K562 (cell line): ENCODE measurements at regions not wholly inside any gene's neighbourhood (a gene's known extent, or its start where the extent isn't known, plus 50 kb on each side); places are given as distances from the start of the nearest gene placed in this dataset.

ENCODE experiments used
- ATAC-seq: fragments of 200-7000 bp; cut with Tn5 transposase; 3 replicates; pipeline ENCODE4 v1.9.1; 2020; ENCODE audit warnings: moderate library complexity
- BruUV-seq: library from RNA; stranded (reverse); fragments of 400-500 nt; replicated peaks from 2 replicates; lab custom pipeline; 2021; lab: Mats Ljungman, UMichigan
- CTCF ChIA-PET: fragments of 300-600 bp; formaldehyde crosslinking; extraction: SDS; loops from one replicate; lab custom pipeline; 2021; ENCODE audit warnings: low intra/inter-chr PET ratio; lab: Yijun Ruan, JAX
- POLR2A ChIA-PET: fragments of 300-600, 350-650 bp; sonication (Branson Sonifier 250); formaldehyde crosslinking; extraction: SDS; loops from one replicate; lab custom pipeline; 2021; ENCODE audit warnings: antibody characterized with exemption, inconsistent platforms; lab: Yijun Ruan, JAX
- DNase-seq, 4 experiments: peaks; one replicate each; pipeline versions ENCODE4 v3.0.0 to v3.0.0-alpha.2; 2011 to 2018; ENCODE audit warnings: low spot score in 3 of 4, mixed read lengths in 3 of 4; ENCODE audit errors: extremely low read depth in 1 of 4
- FAIRE-seq: peaks from 2 replicates; lab custom pipeline; 2011; peaks lifted over from hg19 to GRCh38; lab: Jason Lieb, UNC
- H2AFZ ChIP-seq: 2 replicates; pipeline ENCODE4 v1.6.0; 2011; ENCODE audit warnings: low read depth, low read length, control low read depth, inconsistent platforms
- H3K27ac ChIP-seq: fragments of 200-600 bp; 3 replicates; pipeline ENCODE4 v1.8.0; 2011; ENCODE audit warnings: low read depth, mild to moderate bottlenecking, control low read depth, inconsistent platforms, low read length, moderate library complexity, mixed read lengths; ENCODE audit errors: extremely low read depth
- H3K27me3 ChIP-seq, 2 experiments: fragments of 300-600 bp in 1 of 2; 2 replicates in 1 of 2; 3 replicates in 1 of 2; pipeline versions ENCODE4 v1.6.0 to v1.8.0; 2011; ENCODE audit warnings: inconsistent platforms in 2 of 2, low read length in 2 of 2, mild to moderate bottlenecking in 1 of 2, mixed read lengths in 1 of 2, moderate library complexity in 1 of 2; ENCODE audit not compliant: control insufficient read depth in 2 of 2, insufficient read depth in 2 of 2
- H3K36me3 ChIP-seq: fragments of 300-600 bp; 3 replicates; pipeline ENCODE4 v1.8.0; 2011; ENCODE audit warnings: mild to moderate bottlenecking, low read length, inconsistent platforms; ENCODE audit not compliant: control insufficient read depth, insufficient read depth
- H3K4me1 ChIP-seq, 2 experiments: fragments of 200-600 bp in 1 of 2; replicated peaks in 1 of 2; 2 replicates in 1 of 2; 3 replicates in 1 of 2; pipeline versions ENCODE4 v1.5.1 to v1.8.0; 2011; ENCODE audit warnings: inconsistent platforms in 2 of 2, low read length in 2 of 2, mild to moderate bottlenecking in 1 of 2, mixed read lengths in 1 of 2, moderate library complexity in 1 of 2; ENCODE audit not compliant: control insufficient read depth in 2 of 2, insufficient read depth in 2 of 2
- H3K4me2 ChIP-seq: 2 replicates; pipeline ENCODE4 v1.6.1; 2011; ENCODE audit warnings: low read length, control low read depth, inconsistent platforms, mixed read lengths; ENCODE audit not compliant: insufficient read depth
- H3K4me3 ChIP-seq: fragments of 200-600 bp; sonication (generic), shearing (Covaris generic); 2 replicates; pipeline ENCODE4 v1.5.1; 2016; ENCODE audit warnings: control low read depth, inconsistent platforms
- H3K79me2 ChIP-seq: fragments of 200-600 bp; 3 replicates; pipeline ENCODE4 v1.8.0; 2011; ENCODE audit warnings: low read length, inconsistent platforms; ENCODE audit not compliant: control insufficient read depth, insufficient read depth
- H3K9ac ChIP-seq, 2 experiments: 2 replicates each; pipeline versions ENCODE4 v1.6.0 to v1.6.1; 2011; ENCODE audit warnings: low read depth in 2 of 2, low read length in 2 of 2, control low read depth in 1 of 2, inconsistent platforms in 1 of 2, mild to moderate bottlenecking in 1 of 2, mixed read lengths in 1 of 2; ENCODE audit not compliant: insufficient read depth in 1 of 2
- H3K9me1 ChIP-seq: one replicate; pipeline ENCODE4 v1.6.0; 2011; ENCODE audit warnings: inconsistent platforms, mild to moderate bottlenecking, low read length, moderate library complexity; ENCODE audit not compliant: control insufficient read depth, insufficient read depth
- H3K9me3 ChIP-seq: replicated peaks from 2 replicates; pipeline ENCODE4 v1.5.1; 2011; ENCODE audit warnings: low read depth, low read length, inconsistent platforms; ENCODE audit not compliant: control insufficient read depth, insufficient read depth
- H4K20me1 ChIP-seq: replicated peaks from 2 replicates; pipeline ENCODE4 v1.6.1; 2011; ENCODE audit warnings: low read length, inconsistent platforms, mixed read lengths; ENCODE audit not compliant: control insufficient read depth, insufficient read depth
- CBX5 ChIP-seq: IDR thresholded peaks from 2 replicates; pipeline ENCODE4 v1.6.1; 2014; ENCODE audit warnings: low read depth, borderline replicate concordance
- FOS ChIP-seq: IDR thresholded peaks from 3 replicates; pipeline ENCODE4 v1.6.1; 2011; ENCODE audit not compliant: insufficient read length; ENCODE audit errors: extremely low read depth
- HEY1 ChIP-seq: fragments of 250-450 bp; sonication (Bioruptor Pico); IDR thresholded peaks from 2 replicates; pipeline ENCODE4 v1.5.0; 2020; ENCODE audit warnings: mild to moderate bottlenecking, moderate library complexity, borderline replicate concordance
- HNRNPLL ChIP-seq: fragments of 200-400 bp; formaldehyde crosslinking; IDR thresholded peaks from 2 replicates; pipeline ENCODE4 v1.6.1; 2017; ENCODE audit warnings: low read length, low read depth, mild to moderate bottlenecking; ENCODE audit not compliant: poor library complexity, severe bottlenecking
- MEF2D ChIP-seq: conservative IDR thresholded peaks from 2 replicates; pipeline ENCODE4 v1.6.1; 2016; ENCODE audit warnings: low read depth, missing genetic modification characterization, missing compliant biosample characterization
- RAD21 ChIP-seq, 2 experiments: fragments of 250-450 bp in 1 of 2; fragments of 450-650 bp in 1 of 2; sonication (Bioruptor Pico) in 1 of 2; formaldehyde crosslinking in 1 of 2; IDR thresholded peaks in 1 of 2; conservative IDR thresholded peaks in 1 of 2; 2 replicates each; pipeline versions ENCODE4 v1.4.0 to v1.8.0; 2020 to 2022; ENCODE audit warnings: mild to moderate bottlenecking in 2 of 2, moderate library complexity in 1 of 2
- SMAD4 ChIP-seq: fragments of 250-450 bp; sonication (Bioruptor Pico); conservative IDR thresholded peaks from 2 replicates; pipeline ENCODE4 v1.8.0; 2021; ENCODE audit warnings: inconsistent platforms, mild to moderate bottlenecking, moderate library complexity
- ZNF282 ChIP-seq: sonication (generic); formaldehyde crosslinking; IDR thresholded peaks from 2 replicates; pipeline ENCODE4 v1.8.1; 2023; ENCODE audit warnings: missing genetic modification reagents
- ZNF77 ChIP-seq: fragments of 250-450 bp; sonication (Bioruptor Pico); IDR thresholded peaks from 2 replicates; pipeline ENCODE4 v1.5.0; 2020
- ZZZ3 ChIP-seq: fragments of 450-650 bp; IDR thresholded peaks from 2 replicates; pipeline ENCODE4 v1.6.1; 2016; ENCODE audit warnings: antibody characterized with exemption, mild to moderate bottlenecking, moderate library complexity
- WGBS: fragments of 100-300 bp; shearing (Covaris generic); methylation state at CpG from one replicate; pipeline ENCODE4 v1.1.6; 2016; ENCODE audit warnings: low coverage, mixed read lengths; ENCODE audit not compliant: insufficient coverage; ENCODE audit errors: missing lambda C conversion rate; 5-methylcytosine and 5-hydroxymethylcytosine counted together
- in situ Hi-C: fragments of 300-500 bp; cut with MboI; formaldehyde crosslinking; loops from 4 replicates; pipeline ENCODE4 v1.15.0; 2018; ENCODE audit warnings: inconsistent platforms, mixed read lengths
- intact Hi-C: fragments of 100-400 bp; cut with micrococcal nuclease; formaldehyde crosslinking; loops from 2 replicates; pipeline ENCODE4 v1.14.2; 2022
- TF ChIP-seq, protein P1 (sequence below), 2 experiments: fragments of 450-650 bp; IDR thresholded peaks; 2 replicates each; pipeline ENCODE4 v1.6.1; 2016

- CTCF ChIA-PET, result no interaction called here
- no peak for TF ChIP-seq ZNF282 (CRISPR knock-in tag)
- TF ChIP-seq HEY1 (CRISPR knock-in tag), result no peak
- TF ChIP-seq SMAD4 (CRISPR knock-in tag), result no peak
- no peak for TF ChIP-seq FOS
- TF ChIP-seq ZNF77 (CRISPR knock-in tag), result no peak
- TF ChIP-seq, protein P1, sequence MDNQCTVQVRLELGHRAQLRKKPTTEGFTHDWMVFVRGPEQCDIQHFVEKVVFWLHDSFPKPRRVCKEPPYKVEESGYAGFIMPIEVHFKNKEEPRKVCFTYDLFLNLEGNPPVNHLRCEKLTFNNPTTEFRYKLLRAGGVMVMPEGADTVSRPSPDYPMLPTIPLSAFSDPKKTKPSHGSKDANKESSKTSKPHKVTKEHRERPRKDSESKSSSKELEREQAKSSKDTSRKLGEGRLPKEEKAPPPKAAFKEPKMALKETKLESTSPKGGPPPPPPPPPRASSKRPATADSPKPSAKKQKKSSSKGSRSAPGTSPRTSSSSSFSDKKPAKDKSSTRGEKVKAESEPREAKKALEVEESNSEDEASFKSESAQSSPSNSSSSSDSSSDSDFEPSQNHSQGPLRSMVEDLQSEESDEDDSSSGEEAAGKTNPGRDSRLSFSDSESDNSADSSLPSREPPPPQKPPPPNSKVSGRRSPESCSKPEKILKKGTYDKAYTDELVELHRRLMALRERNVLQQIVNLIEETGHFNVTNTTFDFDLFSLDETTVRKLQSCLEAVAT (IDR thresholded peaks at IDR 0.05), result no peak
- TF ChIP-seq ZZZ3, result no peak
- no peak for TF ChIP-seq HNRNPLL
- no peak for TF ChIP-seq CBX5
- no peak for TF ChIP-seq RAD21 (CRISPR knock-in tag; conservative IDR thresholded peaks at IDR 0.05 in 1 of 2, IDR thresholded peaks at IDR 0.05 in 1 of 2)
- no peak for TF ChIP-seq MEF2D (tag)
- ATAC-seq (no peak), FAIRE-seq (no peak), DNase-seq (no peak)
- in situ Hi-C loops, result no loop called here
- POLR2A ChIA-PET, result no interaction called here
- whole genome bisulfite sequencing, result 0% methylated on average over 1 of the region's 1 CpG
- Histone ChIP-seq H4K20me1 (no peaks in the 10 kb centered on the region), H3K9me3 (no peaks in the 10 kb centered on the region), H3K4me2 (no peak overlapping the region), H3K27ac (no peak overlapping the region), H3K27me3 (no peaks in the 10 kb centered on the region), H3K36me3 (no peaks in the 10 kb centered on the region), H3K9ac (no peak overlapping the region), H2AFZ (no peak overlapping the region), H3K79me2 (no peaks in the 10 kb centered on the region), H3K4me3 (no peak overlapping the region), H3K9me1 (no peaks in the 10 kb centered on the region), H3K4me1 (no peaks in the 10 kb centered on the region)
- BruUV-seq, result no TSS peak
- intact Hi-C loops, result no loop called here
These were observed 439.3 kb upstream of the ZNF608 start for GRCh38 chr5:125185740-125186139.
